Fibroblast of upper back skin (primary cell): ENCODE measurements at regions not wholly inside any gene's neighbourhood (a gene's known extent, or its start where the extent isn't known, plus 50 kb on each side); places are given as distances from the start of the nearest gene placed in this dataset.

Experiments used
- DNase-seq: peaks from one replicate; pipeline ENCODE4 v3.0.0-alpha.2; 2013

DNA sequence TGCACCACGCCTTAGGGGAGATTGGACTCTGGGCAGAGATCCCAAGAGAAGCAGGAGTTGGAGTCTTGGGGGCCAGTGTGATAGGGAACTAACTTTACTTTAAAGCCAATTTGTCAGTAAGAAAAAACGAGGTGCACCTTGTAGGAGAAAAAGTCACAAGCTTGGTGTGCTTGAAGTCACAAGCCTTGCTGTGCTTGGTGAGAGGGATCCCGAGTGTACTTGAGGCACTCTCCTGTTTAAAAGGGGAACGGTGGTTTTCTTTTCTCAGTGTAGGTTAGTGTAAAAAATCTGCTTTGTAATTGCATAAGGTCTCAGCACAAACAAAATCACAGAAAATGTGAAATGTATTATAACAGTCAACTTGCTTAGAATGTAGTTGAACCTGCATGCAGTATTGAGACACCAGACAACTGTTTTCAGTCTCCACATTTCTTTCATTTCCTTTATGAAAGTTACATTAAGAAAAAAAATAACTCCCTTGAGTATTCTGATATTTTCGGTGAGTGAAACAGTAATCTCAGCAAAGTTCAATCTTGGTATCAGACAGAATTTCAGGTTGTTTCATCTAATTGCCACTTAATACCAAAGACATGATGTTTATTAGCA lies 111.1 kb upstream of the DUSP22 start:
- DNase-seq = no peak

DNA sequence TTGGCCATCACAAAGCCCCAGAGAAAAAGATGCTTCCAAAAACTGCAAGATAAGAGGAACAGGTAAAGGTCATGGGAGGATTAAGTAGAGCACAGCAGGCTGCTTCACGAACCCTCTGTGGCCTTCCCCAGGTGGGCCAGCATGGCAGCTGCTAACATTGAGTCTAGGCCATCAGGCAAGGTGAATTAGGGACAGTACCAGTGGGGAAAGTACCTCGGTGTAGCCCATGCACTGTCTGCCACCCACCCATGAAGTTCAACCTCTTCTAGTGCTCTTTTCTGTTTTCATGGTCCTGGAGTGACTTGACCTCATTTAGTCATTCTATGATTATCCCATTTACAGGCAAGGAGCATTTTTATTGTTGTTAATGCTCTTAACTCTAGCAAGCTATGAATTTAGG lies 108.6 kb upstream of the DUSP22 start:
- DNase-seq = no peak

DNA sequence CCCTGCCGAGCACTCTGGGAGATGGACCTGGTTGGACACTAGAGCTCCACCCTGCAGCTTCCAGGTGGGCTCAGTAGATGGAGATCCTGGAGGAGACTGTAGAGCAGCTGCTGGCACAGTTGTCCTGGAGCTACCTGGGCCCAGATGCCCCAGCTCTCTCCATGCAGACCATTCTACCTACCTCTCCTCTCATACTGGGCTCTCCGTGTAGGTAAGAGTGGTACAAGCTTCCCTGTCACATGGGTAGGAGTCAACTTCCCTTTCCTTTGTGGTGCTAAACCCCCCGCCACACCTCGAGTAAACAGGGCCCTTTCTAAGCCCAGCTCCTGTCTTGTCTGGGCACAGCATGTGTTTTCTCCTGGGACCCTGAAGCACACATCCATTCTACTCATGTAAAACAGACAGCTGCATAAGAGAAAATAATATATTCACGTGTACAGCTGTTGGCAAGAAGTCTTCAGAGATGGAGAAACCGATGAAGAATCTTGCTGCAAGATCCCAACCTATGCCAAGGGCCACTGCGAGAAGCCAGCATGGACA lies 108.1 kb upstream of the DUSP22 start:
- no peak for DNase-seq

DNA sequence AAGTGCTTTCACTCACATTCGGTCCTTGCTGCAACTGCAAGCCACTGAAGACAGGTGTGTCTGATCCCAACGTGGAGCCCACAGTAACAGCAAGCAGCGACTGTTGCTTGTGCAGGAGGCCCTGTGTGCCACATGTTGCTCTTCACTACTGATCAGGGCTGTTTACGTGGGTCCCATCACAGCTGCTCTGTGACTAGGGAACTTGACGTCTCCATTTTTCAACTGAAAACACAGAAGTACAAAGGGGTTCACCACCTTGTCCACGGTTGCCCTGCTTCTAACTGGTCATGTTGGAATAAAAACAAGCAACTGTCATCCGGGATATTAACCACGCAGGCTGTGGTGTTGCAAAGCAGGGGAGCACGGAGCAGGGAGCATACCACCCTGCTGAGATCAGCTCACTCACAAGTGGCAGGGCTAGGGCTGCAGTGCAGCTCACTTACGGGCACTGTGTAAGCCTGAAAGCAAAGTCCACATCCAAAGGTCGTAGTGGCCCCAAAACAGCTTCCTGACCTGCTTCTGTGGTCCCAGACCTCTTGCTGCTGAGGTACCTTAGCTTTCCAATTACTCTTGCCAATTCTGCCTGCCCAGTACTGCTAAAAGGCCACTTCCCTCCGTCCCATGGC lies 105.8 kb upstream of the DUSP22 start:
- peak; percentile 10 for DNase-seq

DNA sequence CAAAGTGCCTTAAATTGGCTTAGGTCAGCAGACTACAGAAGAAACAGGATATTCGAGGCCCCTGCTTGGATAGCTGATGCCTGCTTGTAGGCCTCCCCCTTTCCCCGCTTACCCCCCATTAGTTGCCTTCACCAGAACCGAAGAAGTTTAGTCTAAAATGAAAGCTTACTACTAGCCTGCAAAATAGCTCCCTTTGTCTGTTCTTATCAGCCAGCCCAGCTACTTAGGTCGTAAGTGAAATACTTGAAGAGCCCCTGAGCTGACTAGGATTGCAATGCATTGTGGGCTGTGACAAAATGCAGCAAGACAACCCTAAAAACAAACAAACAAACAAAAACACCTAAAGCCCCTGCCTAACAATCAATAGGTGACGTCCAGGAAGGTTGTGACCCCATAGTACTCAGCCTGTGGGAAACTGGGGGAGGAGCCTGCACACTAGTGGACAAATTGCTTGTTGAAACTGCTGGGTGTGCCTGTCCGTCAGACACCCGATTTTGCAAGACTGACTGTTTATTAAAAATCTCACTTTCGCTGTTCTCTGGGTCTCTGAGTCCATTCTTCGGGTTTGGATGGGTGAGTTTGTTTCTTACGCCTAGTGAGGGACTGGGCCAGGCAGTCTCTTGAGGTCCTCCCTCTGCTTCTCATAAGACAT lies 105.0 kb upstream of the DUSP22 start:
- no peak for DNase-seq

DNA sequence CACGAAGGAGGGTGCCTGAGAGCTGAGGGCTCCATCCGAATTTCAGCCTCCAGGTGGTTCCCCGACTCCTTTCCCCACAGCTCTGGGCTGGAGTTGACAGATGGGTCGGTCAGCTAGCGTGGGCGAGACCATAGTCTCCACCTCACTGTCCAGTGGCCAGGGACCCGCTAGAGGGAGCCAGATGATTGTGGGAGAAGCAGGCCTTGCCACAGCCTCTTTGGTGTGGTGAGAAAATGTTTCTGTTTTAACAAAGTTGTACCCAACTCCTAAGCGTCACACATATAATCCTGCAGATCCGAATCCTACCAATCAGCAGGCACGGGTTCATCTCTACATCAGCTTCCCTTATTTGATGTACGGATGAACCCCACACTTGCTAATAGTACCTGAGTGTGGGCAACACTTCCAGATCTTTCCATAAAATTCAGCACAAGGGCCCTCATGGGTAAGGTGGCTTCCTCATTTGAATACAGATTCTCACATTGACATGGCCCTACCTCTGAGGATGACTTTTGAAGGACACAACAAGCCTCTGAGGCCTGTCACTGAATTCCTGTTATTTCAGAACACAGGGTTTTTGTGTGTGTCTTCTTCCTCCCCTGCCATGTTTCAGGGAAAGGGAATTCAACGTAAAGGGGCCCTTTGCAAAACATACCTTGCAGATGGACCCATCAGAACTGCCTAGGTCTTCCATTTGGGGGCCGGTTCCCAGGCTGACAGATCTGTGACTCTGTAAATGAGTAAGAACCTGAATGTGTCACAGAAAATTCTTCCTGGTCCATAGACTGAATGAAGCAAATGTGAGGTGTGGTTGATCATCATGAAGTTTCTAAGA lies 103.2 kb upstream of the DUSP22 start:
- DNase-seq = peak; percentile 83

DNA sequence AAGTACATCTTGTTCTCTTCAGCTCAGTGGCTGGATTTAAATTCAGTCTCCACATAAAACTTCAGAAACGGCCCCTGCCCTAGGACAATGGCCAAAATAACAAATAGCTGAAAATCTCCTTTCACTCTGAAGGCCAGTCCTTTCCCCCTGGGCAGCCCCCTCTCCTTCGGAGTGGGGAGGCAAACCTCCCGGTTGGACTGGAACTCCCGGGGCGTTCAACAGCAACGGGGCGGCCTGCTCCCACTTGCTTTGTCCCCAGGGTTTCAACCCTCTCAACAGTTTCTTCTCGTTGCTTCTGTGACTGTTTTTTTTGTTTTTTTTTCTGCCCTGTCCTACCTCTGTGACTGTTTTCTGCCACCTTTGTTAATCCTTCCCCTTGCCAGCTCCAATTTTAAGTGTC lies 102.6 kb upstream of the DUSP22 start:
- DNase-seq = no peak

DNA sequence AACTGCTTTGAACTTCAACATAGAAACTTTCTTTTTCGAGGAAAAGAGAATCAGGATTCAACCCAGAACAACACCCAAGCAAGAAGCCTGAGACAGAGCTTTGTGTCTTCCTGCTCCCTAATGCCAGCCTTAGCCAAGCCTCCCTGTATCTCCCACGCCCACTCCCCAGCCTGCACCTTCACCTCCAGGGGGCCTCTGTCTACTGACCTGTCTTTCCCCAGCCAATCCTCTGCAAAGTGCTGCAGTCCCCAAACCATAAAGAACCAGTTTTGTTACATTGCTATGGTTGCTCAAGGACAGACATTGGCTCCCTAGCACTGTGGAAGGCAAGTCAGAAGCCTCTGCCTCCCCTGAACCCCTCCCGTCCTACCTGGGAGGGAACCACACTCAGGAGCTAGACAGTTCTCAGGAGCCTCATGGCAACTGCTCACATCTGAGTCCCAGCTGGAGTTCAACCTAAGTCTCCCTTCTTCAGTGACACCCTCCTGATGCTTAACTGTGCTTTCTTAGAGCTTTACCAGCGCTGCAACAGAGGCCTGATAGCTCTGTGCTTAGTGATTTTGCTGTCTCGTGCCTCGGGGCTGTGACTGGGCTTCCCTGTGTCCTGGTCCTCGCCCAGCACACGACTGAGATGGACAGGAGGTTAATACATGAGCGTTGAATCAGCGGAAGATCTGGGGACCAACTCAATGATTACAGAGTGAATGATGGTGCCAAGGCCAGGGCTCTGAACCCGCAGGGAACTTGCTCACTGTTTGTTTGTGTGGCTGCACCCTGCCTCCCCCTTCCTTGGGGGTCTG lies 101.5 kb upstream of the DUSP22 start:
- DNase-seq = no peak

DNA sequence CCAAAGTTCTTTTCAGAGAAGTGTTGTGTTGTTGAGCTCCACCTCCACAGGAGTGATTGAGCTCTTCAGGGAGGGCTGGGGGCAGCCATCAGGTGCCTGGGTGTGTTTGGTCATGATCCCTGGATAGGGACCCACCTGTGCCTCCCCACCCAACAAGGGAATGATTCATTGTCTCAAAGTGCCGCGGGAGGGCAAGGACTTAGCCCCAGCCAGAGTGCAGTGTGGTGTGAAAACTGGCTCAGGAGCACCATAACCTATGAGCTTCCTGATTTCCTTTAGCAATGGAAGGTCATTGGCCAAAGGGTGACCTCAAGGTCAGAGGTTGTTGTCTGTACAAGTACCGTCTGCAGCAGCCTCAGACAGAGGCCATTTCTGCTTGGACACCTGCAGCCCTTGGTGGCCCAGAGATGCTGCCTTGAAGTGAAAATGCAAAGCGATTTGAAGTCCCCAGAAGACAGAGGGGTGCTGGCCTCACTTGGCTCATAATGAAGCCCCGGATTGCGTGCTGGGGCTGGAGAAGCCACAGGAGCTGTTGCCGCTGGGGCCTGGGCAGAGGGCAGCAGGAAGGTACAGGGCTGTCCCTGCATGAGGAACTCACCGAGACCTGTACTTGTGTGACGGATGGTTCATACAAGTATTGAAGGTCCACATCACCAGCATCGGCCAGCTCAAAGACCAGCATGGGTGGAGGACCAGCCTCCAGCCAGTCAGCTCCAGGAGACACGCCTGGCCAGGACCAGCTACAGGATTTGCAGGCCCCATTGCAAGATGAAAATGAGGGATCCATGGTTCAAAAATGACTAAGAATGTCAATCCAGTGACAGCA lies 100.6 kb upstream of the DUSP22 start:
- no peak for DNase-seq

DNA sequence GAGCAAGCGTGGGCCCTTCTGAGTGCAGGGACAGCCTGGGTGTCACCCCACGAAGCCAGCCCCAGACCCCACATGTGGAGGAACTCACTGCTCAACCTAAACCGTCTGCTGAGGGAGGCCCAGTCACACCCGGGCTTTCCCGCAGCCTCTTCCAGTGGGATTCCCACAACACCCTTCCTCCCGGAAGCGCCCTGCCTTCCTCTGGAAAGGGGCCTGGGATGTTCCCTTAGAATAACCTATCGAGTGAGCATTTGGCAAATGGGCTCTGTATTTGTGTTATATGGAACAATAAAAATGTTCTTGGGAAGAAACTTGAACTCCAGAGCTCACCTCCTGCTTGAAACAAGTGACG lies 100.0 kb upstream of the DUSP22 start:
- no peak for DNase-seq

DNA sequence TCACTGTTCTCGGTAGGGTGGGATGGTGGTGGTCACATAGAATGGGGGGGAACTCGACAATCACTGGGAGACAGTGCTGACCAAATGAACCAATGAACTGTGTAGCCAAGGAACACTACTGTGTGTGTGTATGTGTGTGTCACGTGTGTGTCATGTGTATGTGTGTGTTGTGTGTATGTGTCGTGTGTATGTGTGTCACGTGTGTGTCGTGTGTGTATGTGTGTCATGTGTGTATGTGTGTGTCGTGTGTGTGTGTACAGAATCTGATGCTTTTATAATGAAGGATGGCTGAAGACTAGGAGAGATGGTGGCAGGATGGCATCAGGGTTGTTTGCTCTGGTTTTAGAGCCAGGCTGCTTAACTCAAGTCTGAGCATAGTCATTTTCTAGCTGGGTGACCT lies 99.1 kb upstream of the DUSP22 start:
- DNase-seq = no peak

DNA sequence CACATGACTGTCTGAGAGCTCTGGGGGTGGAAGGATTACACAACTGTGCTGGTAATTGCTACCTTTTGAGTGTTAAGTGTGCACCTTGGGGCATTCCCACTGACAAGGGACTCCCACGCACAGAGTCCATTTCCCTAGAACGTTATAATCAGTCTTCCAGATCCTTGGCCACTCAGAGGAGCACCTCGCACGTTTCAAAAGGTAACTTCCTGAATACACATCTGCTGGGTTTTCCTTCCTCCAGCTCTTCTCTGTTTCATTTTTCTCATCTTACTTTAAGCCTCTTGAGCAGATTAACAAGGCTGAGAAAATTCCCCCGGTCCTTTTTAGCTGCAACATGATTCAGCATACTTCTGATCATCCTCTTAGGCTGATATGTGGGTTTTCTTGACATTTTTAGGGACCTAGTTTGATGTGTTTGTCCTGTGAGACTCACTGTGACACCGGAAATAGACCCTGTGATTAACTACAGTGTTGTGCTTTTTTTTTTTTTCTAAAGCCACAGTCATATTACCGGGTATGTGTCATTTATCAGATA lies 98.4 kb upstream of the DUSP22 start:
- no peak for DNase-seq

DNA sequence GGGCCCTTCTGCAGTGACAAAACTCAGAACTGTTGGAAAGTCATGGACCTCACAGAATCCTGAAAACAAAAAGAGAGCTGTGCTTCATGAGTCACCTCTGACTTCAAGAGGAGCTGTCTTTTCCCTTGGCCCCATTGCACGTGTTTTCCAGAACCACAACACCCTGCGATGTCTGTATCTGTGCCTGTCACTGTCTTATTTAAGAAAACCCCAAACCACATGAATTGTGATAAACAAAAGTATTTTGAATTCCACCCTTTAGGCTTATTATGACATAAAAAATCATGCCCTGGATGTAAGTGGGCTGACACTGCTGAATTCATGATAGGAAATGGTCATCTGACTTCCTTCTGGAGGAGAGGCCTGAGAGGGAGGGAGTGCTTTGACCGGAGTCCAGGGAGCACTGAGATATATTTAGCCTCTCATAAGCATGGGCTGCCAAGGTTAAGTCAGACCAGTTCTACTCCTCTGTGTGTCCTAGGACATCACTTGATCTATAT lies 96.4 kb upstream of the DUSP22 start:
- peak; percentile 2 for DNase-seq

DNA sequence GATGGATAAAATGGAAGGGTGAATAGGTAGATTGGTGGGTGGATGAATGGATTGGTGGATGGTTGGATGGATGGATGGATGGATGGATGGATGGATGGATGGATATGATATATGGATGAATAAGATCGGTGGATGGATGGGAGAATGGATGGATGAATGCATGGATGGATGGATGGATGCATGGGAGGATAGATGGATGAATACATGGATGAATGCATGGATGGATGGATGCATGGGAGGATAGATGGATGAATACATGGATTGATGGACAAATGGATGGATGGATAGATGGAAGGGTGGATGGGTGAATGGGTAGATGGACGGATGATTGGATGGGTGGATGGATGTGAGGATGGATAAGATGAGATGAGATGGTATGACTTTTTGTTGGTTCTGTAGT lies 95.7 kb upstream of the DUSP22 start:
- no peak for DNase-seq

DNA sequence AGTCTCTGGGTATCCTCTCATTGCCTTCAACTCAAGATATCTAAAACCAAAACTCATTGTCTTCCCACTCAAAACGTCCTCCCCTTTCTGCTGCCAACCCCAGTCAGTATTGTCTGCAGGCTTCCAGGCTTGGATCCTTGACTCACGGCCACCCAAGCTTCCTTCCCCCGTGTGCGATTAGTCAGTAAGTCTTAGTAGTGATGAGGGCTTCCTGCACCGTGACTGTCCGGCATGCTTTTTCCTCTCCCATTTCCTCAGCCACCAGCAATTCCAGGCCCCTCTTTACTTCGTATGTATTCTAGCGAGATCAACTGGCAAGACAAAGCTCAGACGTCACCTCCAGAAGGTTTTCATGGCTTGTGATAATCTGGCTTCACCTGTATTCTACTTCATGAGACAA lies 88.6 kb upstream of the DUSP22 start:
- no peak for DNase-seq

DNA sequence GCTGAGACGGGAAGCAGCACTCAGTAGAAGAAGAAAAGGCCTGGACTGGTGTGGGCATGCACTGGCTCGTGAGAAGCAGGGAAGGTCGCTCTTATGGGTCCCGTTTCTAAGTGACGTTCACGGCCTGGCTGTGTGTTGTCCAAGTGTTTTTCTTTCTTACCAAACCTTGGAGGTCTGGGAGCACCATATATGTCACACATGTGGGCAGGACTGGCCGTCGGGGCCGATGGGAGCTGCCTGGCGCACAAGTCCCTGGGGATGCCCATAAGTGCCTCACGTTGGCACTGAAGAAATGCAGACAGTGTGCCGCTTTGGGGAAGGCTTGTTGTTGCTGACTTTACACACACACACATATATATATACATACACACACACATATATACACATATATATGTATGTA lies 86.0 kb upstream of the DUSP22 start:
- no peak for DNase-seq

DNA sequence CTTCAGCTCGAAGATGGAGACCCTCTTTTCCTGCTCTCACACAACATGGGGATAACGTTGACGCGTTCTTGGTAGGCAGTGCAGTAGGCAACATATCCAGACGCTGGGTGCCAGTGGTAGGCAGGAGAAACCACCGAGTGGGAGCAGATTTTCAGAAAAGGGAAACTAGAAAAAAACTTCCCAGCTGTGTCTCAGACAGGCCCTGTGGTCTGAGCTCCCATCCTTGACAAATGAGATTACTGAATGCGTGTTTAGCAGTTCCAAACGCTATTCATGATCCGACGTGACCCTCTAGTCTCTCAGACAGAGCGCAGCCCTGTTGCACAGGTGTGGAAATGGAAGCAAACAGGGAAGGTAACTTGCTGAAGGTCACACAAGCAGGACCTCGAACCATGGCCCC lies 83.9 kb upstream of the DUSP22 start:
- no peak for DNase-seq

DNA sequence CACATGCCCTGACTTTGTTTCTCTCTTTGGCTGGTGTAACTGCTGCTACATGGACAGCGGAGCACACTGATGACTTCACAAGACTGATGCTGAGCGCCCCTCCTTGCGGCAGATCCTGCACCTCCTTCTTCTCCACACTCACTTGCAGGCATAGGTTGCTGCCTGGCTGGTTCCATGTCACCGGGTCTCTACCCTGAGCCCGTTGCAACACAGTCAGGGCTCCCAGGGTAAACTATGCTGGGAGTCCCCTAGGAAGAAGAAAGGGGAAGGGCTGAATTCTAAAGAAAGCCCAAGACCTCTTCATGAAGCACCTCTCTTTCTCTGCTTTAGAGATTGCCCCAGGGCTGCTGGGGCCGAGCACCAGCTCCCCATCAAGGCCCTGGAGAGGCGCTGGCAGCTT lies 83.3 kb upstream of the DUSP22 start:
- no peak for DNase-seq

DNA sequence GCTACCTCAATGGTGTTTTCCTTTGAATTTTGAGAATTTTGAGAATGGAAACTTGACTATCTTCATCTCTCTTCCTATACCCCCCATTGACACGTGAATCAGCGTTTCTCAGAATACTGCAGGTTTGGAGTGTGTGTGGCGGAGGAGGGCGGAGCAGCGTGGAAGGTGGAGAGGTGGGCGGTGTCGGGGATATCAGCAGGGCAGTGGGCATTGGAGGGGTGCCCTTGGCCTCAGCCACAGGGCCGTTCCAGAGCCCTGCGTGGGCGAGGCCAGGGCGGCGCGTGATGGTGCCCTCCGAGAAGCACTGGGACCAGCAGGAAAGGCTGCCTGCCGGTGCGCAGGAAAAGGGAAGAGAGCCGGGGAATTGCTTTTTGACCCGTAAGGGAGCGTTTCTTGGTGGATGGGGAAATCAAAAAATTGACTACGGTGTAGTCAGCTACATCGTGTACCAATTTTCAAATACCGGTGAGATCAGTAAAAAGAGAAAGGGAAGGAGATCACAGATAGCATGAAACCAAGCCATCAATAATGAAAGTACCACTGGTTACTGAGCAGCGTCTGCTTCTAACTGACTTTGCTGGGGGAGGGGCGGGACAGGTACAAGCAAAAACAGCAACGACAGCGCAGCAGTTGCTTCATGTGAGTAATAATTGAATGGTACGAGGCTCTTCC lies 82.7 kb upstream of the DUSP22 start:
- DNase-seq = no peak

DNA sequence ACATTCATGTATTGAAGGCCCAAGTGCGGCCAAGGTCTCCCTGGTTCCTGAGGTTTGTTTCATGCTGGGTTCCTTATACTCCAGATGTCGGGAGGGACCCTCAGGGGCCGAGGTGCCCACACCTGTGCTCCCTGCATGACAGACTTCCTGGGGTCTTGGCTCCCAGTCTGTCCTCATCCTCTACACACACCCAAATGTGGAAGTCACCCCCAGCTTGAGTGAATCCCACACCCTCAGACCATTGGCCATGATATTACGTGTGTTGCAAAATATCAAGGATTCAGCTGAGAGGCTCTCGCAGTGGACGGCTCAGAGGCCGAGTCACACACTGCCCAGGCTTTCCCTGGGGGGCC lies 82.2 kb upstream of the DUSP22 start:
- no peak for DNase-seq
